GM12878 (cell line): ENCODE measurements at regions not wholly inside any gene's neighbourhood (a gene's known extent, or its start where the extent isn't known, plus 50 kb on each side); places are given as distances from the start of the nearest gene placed in this dataset.
A peak's percentile ranks its signal among the peaks of the same experiment; 100 is the strongest.

Source experiments
- ATAC-seq: fragments of 200-7000 bp; cut with Tn5 transposase; 3 replicates; pipeline ENCODE4 v1.9.1; 2020; ENCODE audit warnings: mild to moderate bottlenecking, moderate library complexity
- BruUV-seq: library from RNA; stranded (reverse); fragments of 400-500 nt; replicated peaks from 2 replicates; lab custom pipeline; 2021; lab: Mats Ljungman, UMichigan
- CTCF ChIA-PET: fragments of 300-600 bp; sonication (Branson Sonifier 250); formaldehyde crosslinking; extraction: SDS; loops from one replicate; lab custom pipeline; 2021; ENCODE audit warnings: inconsistent platforms; lab: Yijun Ruan, JAX
- POLR2A ChIA-PET: fragments of 350-600 bp; formaldehyde crosslinking; extraction: SDS; loops from one replicate; lab custom pipeline; 2021; ENCODE audit warnings: inconsistent platforms; lab: Charles Lee
- RAD21 ChIA-PET: fragments of 300-600 bp; sonication (Branson Sonifier 250); formaldehyde crosslinking; loops from one replicate; lab custom pipeline; 2023; ENCODE audit warnings: antibody characterized with exemption; ENCODE audit not compliant: unreplicated experiment; lab: Charles Lee
- SMC1A ChIA-PET: fragments of 300-600 bp; sonication (Branson Sonifier 250); formaldehyde crosslinking; loops from one replicate; lab custom pipeline; 2023; ENCODE audit not compliant: unreplicated experiment, uncharacterized antibody; lab: Charles Lee
- DNase-seq: peaks from one replicate; pipeline ENCODE4 v3.0.0-alpha.2; 2011; ENCODE audit warnings: low read depth, low spot score
- FAIRE-seq: peaks from 3 replicates; lab custom pipeline; 2011; peaks lifted over from hg19 to GRCh38; lab: Jason Lieb, UNC
- H2AFZ ChIP-seq: 2 replicates; pipeline ENCODE4 v1.6.0; 2011; ENCODE audit warnings: low read depth, low read length, control low read depth; ENCODE audit not compliant: control insufficient read depth
- H3K27ac ChIP-seq: 2 replicates; pipeline ENCODE4 v1.5.1; 2011; ENCODE audit warnings: control low read depth; ENCODE audit not compliant: control insufficient read depth, insufficient read depth
- H3K27me3 ChIP-seq, 2 experiments: replicated peaks in 1 of 2; 2 replicates each; pipeline versions ENCODE4 v1.6.0 to v1.6.1; 2011; ENCODE audit warnings: low read length in 1 of 2; ENCODE audit not compliant: control insufficient read depth in 2 of 2, insufficient read depth in 2 of 2
- H3K36me3 ChIP-seq, 2 experiments: 2 replicates each; pipeline ENCODE4 v1.5.1; 2011; ENCODE audit warnings: low read length in 1 of 2; ENCODE audit not compliant: control insufficient read depth in 2 of 2, insufficient read depth in 2 of 2
- H3K4me1 ChIP-seq: 2 replicates; pipeline ENCODE4 v1.6.1; 2011; ENCODE audit warnings: mild to moderate bottlenecking, low read length, moderate library complexity, mixed read lengths; ENCODE audit not compliant: control insufficient read depth, insufficient read depth
- H3K4me2 ChIP-seq: 2 replicates; pipeline ENCODE4 v1.6.0; 2011; ENCODE audit warnings: control low read depth; ENCODE audit not compliant: control insufficient read depth, insufficient read depth
- H3K4me3 ChIP-seq: fragments of 200-600 bp; sonication (generic); 2 replicates; pipeline ENCODE4 v1.5.1; 2016
- H3K79me2 ChIP-seq: 2 replicates; pipeline ENCODE4 v1.6.0; 2011; ENCODE audit warnings: low read length; ENCODE audit not compliant: control insufficient read depth, insufficient read depth
- H3K9ac ChIP-seq: 2 replicates; pipeline ENCODE4 v1.8.0; 2011; ENCODE audit warnings: low read length, control low read depth, mixed read lengths; ENCODE audit not compliant: control insufficient read depth, insufficient read depth
- H3K9me3 ChIP-seq: replicated peaks from 3 replicates; pipeline ENCODE4 v1.5.1; 2011; ENCODE audit warnings: mild to moderate bottlenecking, low read length; ENCODE audit not compliant: control insufficient read depth, insufficient read depth
- H4K20me1 ChIP-seq: 2 replicates; pipeline ENCODE4 v1.6.0; 2011; ENCODE audit not compliant: control insufficient read depth, insufficient read depth
- ATF7 ChIP-seq: fragments of 450-650 bp; IDR thresholded peaks from 2 replicates; pipeline ENCODE4 v1.6.1; 2016; ENCODE audit warnings: low read depth, mild to moderate bottlenecking
- BCL11A ChIP-seq: IDR thresholded peaks from 2 replicates; pipeline ENCODE4 v1.6.1; 2011; ENCODE audit warnings: low read depth, low read length
- BHLHE40 ChIP-seq, 2 experiments: fragments of 450-650 bp in 1 of 2; IDR thresholded peaks; 2 replicates each; pipeline ENCODE4 v1.6.1; 2011 to 2017; ENCODE audit warnings: low read depth in 2 of 2, borderline replicate concordance in 1 of 2, improper control_type of control experiment in 1 of 2, low read length in 1 of 2, mild to moderate bottlenecking in 1 of 2
- EP300 ChIP-seq, 2 experiments: fragments of 150-350 bp in 1 of 2; IDR thresholded peaks; 2 replicates each; pipeline ENCODE4 v1.6.1; 2011 to 2012; ENCODE audit warnings: low read depth in 2 of 2, low read length in 2 of 2, borderline replicate concordance in 1 of 2, improper control_type of control experiment in 1 of 2, inconsistent platforms in 1 of 2; ENCODE audit not compliant: control insufficient read depth in 1 of 2
- IRF3 ChIP-seq: fragments of 450-650 bp; IDR thresholded peaks from 2 replicates; pipeline ENCODE4 v1.6.1; 2014; ENCODE audit warnings: mild to moderate bottlenecking
- JUNB ChIP-seq: IDR thresholded peaks from 2 replicates; pipeline ENCODE4 v1.6.1; 2016; ENCODE audit warnings: antibody characterized with exemption, mild to moderate bottlenecking
- MYC ChIP-seq: IDR thresholded peaks from 2 replicates; pipeline ENCODE4 v1.6.1; 2011; ENCODE audit warnings: mild to moderate bottlenecking, low read length, moderate library complexity, inconsistent platforms; ENCODE audit not compliant: insufficient read depth, insufficient replicate concordance, insufficient read length, severe bottlenecking
- NRF1 ChIP-seq: conservative IDR thresholded peaks from 2 replicates; pipeline ENCODE4 v1.6.1; 2011; ENCODE audit warnings: mild to moderate bottlenecking, low read depth, low read length, improper control_type of control experiment
- POU2F2 ChIP-seq: IDR thresholded peaks from 3 replicates; pipeline ENCODE4 v1.6.1; 2011; ENCODE audit warnings: low read depth, mild to moderate bottlenecking, low read length, borderline replicate concordance
- ZBTB11 ChIP-seq: fragments of 450-650 bp; formaldehyde crosslinking; IDR thresholded peaks from 2 replicates; pipeline ENCODE4 v1.5.0; 2022; ENCODE audit warnings: mild to moderate bottlenecking, missing genetic modification characterization
- WGBS: methylation state at CpG from one replicate; pipeline ENCODE4 v1.1.6; 2016; ENCODE audit warnings: low lambda C conversion rate; ENCODE audit not compliant: insufficient replicate concordance, insufficient coverage; ENCODE audit errors: missing lambda C conversion rate; 5-methylcytosine and 5-hydroxymethylcytosine counted together
- in situ Hi-C: fragments of 300-500 bp; cut with MboI; formaldehyde crosslinking; loops from 9 replicates; pipeline ENCODE4 v1.14.3; 2018; ENCODE audit warnings: mixed read lengths
- intact Hi-C: fragments of 100-400 bp; cut with micrococcal nuclease; formaldehyde crosslinking; loops from one replicate; pipeline ENCODE4 v1.14.2; 2022; ENCODE audit not compliant: unreplicated experiment
- TF ChIP-seq, protein P1 (sequence below): IDR thresholded peaks from 2 replicates; pipeline ENCODE4 v1.6.1; 2012; ENCODE audit warnings: improper control_type of control experiment, low read depth, low read length; ENCODE audit not compliant: insufficient replicate concordance
- TF ChIP-seq, protein P2 (sequence below): IDR thresholded peaks from 2 replicates; pipeline ENCODE4 v1.6.1; 2012; ENCODE audit warnings: low read depth, low read length, improper control_type of control experiment

DNA sequence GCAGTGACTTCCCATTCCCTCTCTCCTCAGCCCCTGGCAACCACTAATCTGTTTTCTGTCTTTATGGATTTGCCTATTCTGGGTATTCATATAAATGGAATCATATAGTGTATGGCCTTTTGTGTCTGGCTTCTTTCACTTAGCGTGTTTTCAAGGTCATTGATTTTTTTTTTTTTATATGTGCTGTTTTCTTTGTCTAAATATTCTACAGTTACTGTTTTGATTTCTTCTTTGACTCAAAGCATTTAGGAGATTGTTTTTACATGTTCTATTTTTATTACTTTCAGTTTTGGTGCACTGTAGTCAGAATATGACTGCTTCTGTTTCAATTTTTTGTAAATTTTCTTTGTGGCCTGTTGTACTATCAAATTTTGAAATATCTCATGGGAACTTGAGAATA is 71.9 kb upstream of the RNU6-1 start (continued):
- TF ChIP-seq, protein P1, sequence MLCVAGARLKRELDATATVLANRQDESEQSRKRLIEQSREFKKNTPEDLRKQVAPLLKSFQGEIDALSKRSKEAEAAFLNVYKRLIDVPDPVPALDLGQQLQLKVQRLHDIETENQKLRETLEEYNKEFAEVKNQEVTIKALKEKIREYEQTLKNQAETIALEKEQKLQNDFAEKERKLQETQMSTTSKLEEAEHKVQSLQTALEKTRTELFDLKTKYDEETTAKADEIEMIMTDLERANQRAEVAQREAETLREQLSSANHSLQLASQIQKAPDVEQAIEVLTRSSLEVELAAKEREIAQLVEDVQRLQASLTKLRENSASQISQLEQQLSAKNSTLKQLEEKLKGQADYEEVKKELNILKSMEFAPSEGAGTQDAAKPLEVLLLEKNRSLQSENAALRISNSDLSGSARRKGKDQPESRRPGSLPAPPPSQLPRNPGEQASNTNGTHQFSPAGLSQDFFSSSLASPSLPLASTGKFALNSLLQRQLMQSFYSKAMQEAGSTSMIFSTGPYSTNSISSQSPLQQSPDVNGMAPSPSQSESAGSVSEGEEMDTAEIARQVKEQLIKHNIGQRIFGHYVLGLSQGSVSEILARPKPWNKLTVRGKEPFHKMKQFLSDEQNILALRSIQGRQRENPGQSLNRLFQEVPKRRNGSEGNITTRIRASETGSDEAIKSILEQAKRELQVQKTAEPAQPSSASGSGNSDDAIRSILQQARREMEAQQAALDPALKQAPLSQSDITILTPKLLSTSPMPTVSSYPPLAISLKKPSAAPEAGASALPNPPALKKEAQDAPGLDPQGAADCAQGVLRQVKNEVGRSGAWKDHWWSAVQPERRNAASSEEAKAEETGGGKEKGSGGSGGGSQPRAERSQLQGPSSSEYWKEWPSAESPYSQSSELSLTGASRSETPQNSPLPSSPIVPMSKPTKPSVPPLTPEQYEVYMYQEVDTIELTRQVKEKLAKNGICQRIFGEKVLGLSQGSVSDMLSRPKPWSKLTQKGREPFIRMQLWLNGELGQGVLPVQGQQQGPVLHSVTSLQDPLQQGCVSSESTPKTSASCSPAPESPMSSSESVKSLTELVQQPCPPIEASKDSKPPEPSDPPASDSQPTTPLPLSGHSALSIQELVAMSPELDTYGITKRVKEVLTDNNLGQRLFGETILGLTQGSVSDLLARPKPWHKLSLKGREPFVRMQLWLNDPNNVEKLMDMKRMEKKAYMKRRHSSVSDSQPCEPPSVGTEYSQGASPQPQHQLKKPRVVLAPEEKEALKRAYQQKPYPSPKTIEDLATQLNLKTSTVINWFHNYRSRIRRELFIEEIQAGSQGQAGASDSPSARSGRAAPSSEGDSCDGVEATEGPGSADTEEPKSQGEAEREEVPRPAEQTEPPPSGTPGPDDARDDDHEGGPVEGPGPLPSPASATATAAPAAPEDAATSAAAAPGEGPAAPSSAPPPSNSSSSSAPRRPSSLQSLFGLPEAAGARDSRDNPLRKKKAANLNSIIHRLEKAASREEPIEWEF = peak; percentile 24
- TF ChIP-seq JUNB (peak; percentile 80), ATF7 (peak; percentile 35; the same call in 1 of the 2 replicates), EP300 (IDR thresholded peaks at IDR 0.05; ENCODE audit: borderline replicate concordance in 1 of 2, control insufficient read depth in 1 of 2, low read depth in 2 of 2, low read length in 2 of 2) (0 out of 4 replicates have a peak, but pooled peaks of 1 of the 2 experiments have one; percentile 19), NRF1 (no peak)

GRCh38 chr15:67914028-67914427 is 74.2 kb upstream of the RNU6-1 start:
- no peaks in the 10 kb centered on the region for H4K20me1 ChIP-seq
- H3K27me3 ChIP-seq = no peaks in the 10 kb centered on the region
- no peak overlapping the region for H3K4me3 ChIP-seq
- no peaks in the 10 kb centered on the region for H3K79me2 ChIP-seq
- DNase-seq (no peak), ATAC-seq (no peak), FAIRE-seq (no peak)
- POLR2A ChIA-PET = no interaction called here
- SMC1A ChIA-PET = interaction anchor here (1.2 kb wide), 1 partner anchor 12 kb away, joined by 4 read pairs; no protein-coding TSS in a partner anchor
- CTCF ChIA-PET = interaction anchor here (1.0 to 1.5 kb wide), 2 partner anchors 10 to 51 kb away, joined by 3 to 4 read pairs; no protein-coding TSS in a partner anchor
- H3K9me3 ChIP-seq = peaks cover 25% of the 10 kb centered on the region
- 28% methylated on average over 1 of the region's 1 CpG for WGBS
- H3K27ac ChIP-seq = no peak overlapping the region
- H3K4me2 ChIP-seq = no peak overlapping the region
- RAD21 ChIA-PET = no interaction called here
- H3K9ac ChIP-seq = no peak overlapping the region
- H2AFZ ChIP-seq = no peak overlapping the region
- H3K36me3 ChIP-seq = no peaks in the 10 kb centered on the region; a peak in 1 of 4 replicates
- in situ Hi-C loops (no loop called here), intact Hi-C loops (no loop called here)
- BruUV-seq = no TSS peak
- H3K4me1 ChIP-seq = peaks cover 6% of the 10 kb centered on the region
- TF ChIP-seq ZBTB11 (CRISPR knock-in tag) (no peak), MYC (no peak), IRF3 (no peak), BHLHE40 (IDR thresholded peaks at IDR 0.05; ENCODE audit: borderline replicate concordance in 1 of 2, low read depth in 2 of 2, low read length in 1 of 2) (no peak), BCL11A (no peak), POU2F2 (no peak)
- TF ChIP-seq, protein P2, sequence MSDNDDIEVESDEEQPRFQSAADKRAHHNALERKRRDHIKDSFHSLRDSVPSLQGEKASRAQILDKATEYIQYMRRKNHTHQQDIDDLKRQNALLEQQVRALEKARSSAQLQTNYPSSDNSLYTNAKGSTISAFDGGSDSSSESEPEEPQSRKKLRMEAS = no peak
